Rectal smooth muscle tissue (tissue), 1 donor: ENCODE measurements at regions not wholly inside any gene's neighbourhood (a gene's known extent, or its start where the extent isn't known, plus 50 kb on each side); places are given as distances from the start of the nearest gene placed in this dataset.

Experiments used
- H3K27ac ChIP-seq: one replicate; pipeline ENCODE4 v1.7.0; 2013; ENCODE audit warnings: low read depth, low read length, inconsistent platforms
- H3K27me3 ChIP-seq: one replicate; pipeline ENCODE4 v1.7.0; 2013; ENCODE audit warnings: low read length; ENCODE audit not compliant: control insufficient read depth, insufficient read depth
- H3K36me3 ChIP-seq: one replicate; pipeline ENCODE4 v1.7.0; 2013; ENCODE audit warnings: low read length; ENCODE audit not compliant: control insufficient read depth, insufficient read depth
- H3K4me1 ChIP-seq: one replicate; pipeline ENCODE4 v1.7.0; 2013; ENCODE audit warnings: low read length; ENCODE audit not compliant: control insufficient read depth, insufficient read depth
- H3K4me3 ChIP-seq: one replicate; pipeline ENCODE4 v1.7.0; 2013; ENCODE audit warnings: low read length
- H3K9ac ChIP-seq: one replicate; pipeline ENCODE4 v1.7.0; 2013; ENCODE audit warnings: low read length

GRCh38 chr10:107873007-107873406 lies 708.5 kb upstream of the SORCS1 start:
- no peak overlapping the region for H3K9ac ChIP-seq
- H3K27me3 ChIP-seq, result no peaks in the 10 kb centered on the region
- H3K36me3 ChIP-seq, result no peaks in the 10 kb centered on the region
- H3K4me3 ChIP-seq, result no peak overlapping the region
- H3K4me1 ChIP-seq, result no peaks in the 10 kb centered on the region
- H3K27ac ChIP-seq, result no peak overlapping the region

- Histone ChIP-seq H3K9ac (no peak overlapping the region), H3K4me1 (no peaks in the 10 kb centered on the region), H3K27me3 (no peaks in the 10 kb centered on the region), H3K36me3 (no peaks in the 10 kb centered on the region), H3K27ac (no peak overlapping the region), H3K4me3 (no peak overlapping the region)
Observed at GRCh38 chr10:107865691-107866090, 701.2 kb upstream of the SORCS1 start.

GRCh38 chr10:107859065-107859464 lies 694.6 kb upstream of the SORCS1 start:
- no peaks in the 10 kb centered on the region for H3K4me1 ChIP-seq
- no peak overlapping the region for H3K9ac ChIP-seq
- no peaks in the 10 kb centered on the region for H3K36me3 ChIP-seq
- H3K4me3 ChIP-seq, result no peak overlapping the region
- no peaks in the 10 kb centered on the region for H3K27me3 ChIP-seq
- no peak overlapping the region for H3K27ac ChIP-seq

GRCh38 chr10:107856047-107856315 lies 691.5 kb upstream of the SORCS1 start:
- Histone ChIP-seq H3K27me3 (no peaks in the 10 kb centered on the region), H3K4me1 (no peaks in the 10 kb centered on the region), H3K27ac (no peak overlapping the region), H3K9ac (no peak overlapping the region), H3K4me3 (no peak overlapping the region), H3K36me3 (no peaks in the 10 kb centered on the region)

- Histone ChIP-seq H3K4me1 (no peaks in the 10 kb centered on the region), H3K36me3 (no peaks in the 10 kb centered on the region), H3K9ac (no peak overlapping the region), H3K4me3 (no peak overlapping the region), H3K27me3 (no peaks in the 10 kb centered on the region), H3K27ac (no peak overlapping the region)
Observed at GRCh38 chr10:107855301-107856046, 691.0 kb upstream of the SORCS1 start.

GRCh38 chr10:107848726-107849360 lies 684.3 kb upstream of the SORCS1 start:
- Histone ChIP-seq H3K27ac (no peak overlapping the region), H3K4me3 (no peak overlapping the region), H3K4me1 (no peaks in the 10 kb centered on the region), H3K9ac (no peak overlapping the region), H3K36me3 (no peaks in the 10 kb centered on the region), H3K27me3 (no peaks in the 10 kb centered on the region)

- H3K27ac ChIP-seq, result no peak overlapping the region
- H3K4me1 ChIP-seq, result no peaks in the 10 kb centered on the region
- no peak overlapping the region for H3K9ac ChIP-seq
- H3K27me3 ChIP-seq, result no peaks in the 10 kb centered on the region
- no peaks in the 10 kb centered on the region for H3K36me3 ChIP-seq
- no peak overlapping the region for H3K4me3 ChIP-seq
Observed at GRCh38 chr10:107847620-107848019, 683.1 kb upstream of the SORCS1 start.

GRCh38 chr10:107834706-107835105 lies 670.2 kb upstream of the SORCS1 start:
- no peak overlapping the region for H3K4me3 ChIP-seq
- no peaks in the 10 kb centered on the region for H3K4me1 ChIP-seq
- no peak overlapping the region for H3K9ac ChIP-seq
- H3K27me3 ChIP-seq, result no peaks in the 10 kb centered on the region
- H3K27ac ChIP-seq, result no peak overlapping the region
- H3K36me3 ChIP-seq, result no peaks in the 10 kb centered on the region

- no peaks in the 10 kb centered on the region for H3K27me3 ChIP-seq
- no peaks in the 10 kb centered on the region for H3K36me3 ChIP-seq
- no peaks in the 10 kb centered on the region for H3K4me1 ChIP-seq
- no peak overlapping the region for H3K4me3 ChIP-seq
- H3K9ac ChIP-seq, result no peak overlapping the region
- no peak overlapping the region for H3K27ac ChIP-seq
Observed at GRCh38 chr10:107831772-107832171, 667.3 kb upstream of the SORCS1 start.

GRCh38 chr10:107829161-107829560 lies 664.7 kb upstream of the SORCS1 start:
- no peaks in the 10 kb centered on the region for H3K4me1 ChIP-seq
- no peak overlapping the region for H3K9ac ChIP-seq
- H3K36me3 ChIP-seq, result no peaks in the 10 kb centered on the region
- no peak overlapping the region for H3K27ac ChIP-seq
- H3K27me3 ChIP-seq, result no peaks in the 10 kb centered on the region
- H3K4me3 ChIP-seq, result no peak overlapping the region

GRCh38 chr10:107826171-107826570 lies 661.7 kb upstream of the SORCS1 start:
- H3K27ac ChIP-seq, result no peak overlapping the region
- H3K4me1 ChIP-seq, result no peaks in the 10 kb centered on the region
- H3K36me3 ChIP-seq, result no peaks in the 10 kb centered on the region
- H3K9ac ChIP-seq, result no peak overlapping the region
- no peak overlapping the region for H3K4me3 ChIP-seq
- no peaks in the 10 kb centered on the region for H3K27me3 ChIP-seq

- H3K36me3 ChIP-seq, result no peaks in the 10 kb centered on the region
- H3K27me3 ChIP-seq, result no peaks in the 10 kb centered on the region
- H3K27ac ChIP-seq, result no peak overlapping the region
- H3K4me1 ChIP-seq, result no peaks in the 10 kb centered on the region
- H3K4me3 ChIP-seq, result no peak overlapping the region
- no peak overlapping the region for H3K9ac ChIP-seq
Observed at GRCh38 chr10:107814865-107815487, 650.5 kb upstream of the SORCS1 start.
